H9 (cell line): ENCODE measurements at regions not wholly inside any gene's neighbourhood (a gene's known extent, or its start where the extent isn't known, plus 50 kb on each side); places are given as distances from the start of the nearest gene placed in this dataset.

ENCODE experiments used
- DNase-seq: peaks from one replicate; pipeline ENCODE4 v3.0.0-alpha.2; 2017
- H2AFZ ChIP-seq: one replicate; pipeline ENCODE4 v1.6.1; 2013; ENCODE audit warnings: mild to moderate bottlenecking, low read length, control low read depth, moderate library complexity
- H2AK5ac ChIP-seq: 2 replicates; pipeline ENCODE4 v1.6.1; 2013; ENCODE audit warnings: low read length, control low read depth, mixed read lengths; ENCODE audit not compliant: insufficient read length
- H2BK120ac ChIP-seq: one replicate; pipeline ENCODE4 v1.6.1; 2013; ENCODE audit warnings: low read depth, mild to moderate bottlenecking, low read length, control low read depth, inconsistent platforms; ENCODE audit not compliant: poor library complexity, severe bottlenecking
- H2BK12ac ChIP-seq: 2 replicates; pipeline ENCODE4 v1.6.1; 2013; ENCODE audit warnings: low read length, control low read depth, mixed read lengths, low read depth; ENCODE audit not compliant: insufficient read length
- H2BK15ac ChIP-seq: 2 replicates; pipeline ENCODE4 v1.6.1; 2013; ENCODE audit warnings: low read depth, low read length, control low read depth
- H2BK20ac ChIP-seq: one replicate; pipeline ENCODE4 v1.6.1; 2013; ENCODE audit warnings: low read depth, mild to moderate bottlenecking, low read length, control low read depth, inconsistent platforms; ENCODE audit not compliant: poor library complexity, severe bottlenecking
- H2BK5ac ChIP-seq: 2 replicates; pipeline ENCODE4 v1.6.1; 2013; ENCODE audit warnings: low read length, control low read depth, mixed read lengths; ENCODE audit not compliant: insufficient read length
- H3K14ac ChIP-seq: 2 replicates; pipeline ENCODE4 v1.6.1; 2013; ENCODE audit warnings: low read length, control low read depth; ENCODE audit not compliant: insufficient read depth
- H3K18ac ChIP-seq: 2 replicates; pipeline ENCODE4 v1.6.1; 2013; ENCODE audit warnings: low read depth, mild to moderate bottlenecking, mixed read lengths, low read length, control low read depth; ENCODE audit not compliant: insufficient read length
- H3K23ac ChIP-seq: 2 replicates; pipeline ENCODE4 v1.6.1; 2013; ENCODE audit warnings: low read length, control low read depth, mixed read lengths, low read depth; ENCODE audit not compliant: insufficient read length
- H3K23me2 ChIP-seq: 2 replicates; pipeline ENCODE4 v1.6.1; 2013; ENCODE audit warnings: low read depth, mild to moderate bottlenecking, mixed read lengths, low read length, control low read depth; ENCODE audit not compliant: insufficient read length, poor library complexity, severe bottlenecking
- H3K27ac ChIP-seq: 2 replicates; pipeline ENCODE4 v1.5.1; 2013; ENCODE audit warnings: low read length, control low read depth, mixed read lengths, low read depth; ENCODE audit not compliant: insufficient read length
- H3K27me3 ChIP-seq: 2 replicates; pipeline ENCODE4 v1.6.1; 2013; ENCODE audit warnings: low read length, control low read depth, inconsistent platforms; ENCODE audit not compliant: insufficient read depth
- H3K4ac ChIP-seq: 2 replicates; pipeline ENCODE4 v1.6.1; 2013; ENCODE audit warnings: low read depth, mild to moderate bottlenecking, control low read depth, inconsistent platforms, low read length, moderate library complexity
- H3K4me1 ChIP-seq: 2 replicates; pipeline ENCODE4 v1.6.1; 2013; ENCODE audit warnings: low read length, control low read depth, inconsistent platforms; ENCODE audit not compliant: insufficient read depth
- H3K4me2 ChIP-seq: 2 replicates; pipeline ENCODE4 v1.6.1; 2013; ENCODE audit warnings: low read length, control low read depth, mixed read lengths; ENCODE audit not compliant: insufficient read length, insufficient read depth
- H3K56ac ChIP-seq: 2 replicates; pipeline ENCODE4 v1.6.1; 2013; ENCODE audit warnings: low read depth, mild to moderate bottlenecking, mixed read lengths, low read length, control low read depth; ENCODE audit not compliant: insufficient read length
- H3K79me1 ChIP-seq: 2 replicates; pipeline ENCODE4 v1.6.1; 2013; ENCODE audit warnings: low read depth, mild to moderate bottlenecking, moderate library complexity, low read length, control low read depth, inconsistent platforms; ENCODE audit not compliant: insufficient read depth, poor library complexity, severe bottlenecking
- H3K79me2 ChIP-seq: 2 replicates; pipeline ENCODE4 v1.6.1; 2013; ENCODE audit warnings: low read length, control low read depth, inconsistent platforms; ENCODE audit not compliant: insufficient read depth
- H3K9ac ChIP-seq: 2 replicates; pipeline ENCODE4 v1.6.1; 2013; ENCODE audit warnings: low read length, control low read depth, mixed read lengths; ENCODE audit not compliant: insufficient read length; ENCODE audit errors: extremely low read depth
- H3K9me3 ChIP-seq: one replicate; pipeline ENCODE4 v1.6.1; 2013; ENCODE audit warnings: low read depth, low read length, inconsistent platforms; ENCODE audit not compliant: control insufficient read depth
- H3T11ph ChIP-seq: one replicate; pipeline ENCODE4 v1.6.1; 2013; ENCODE audit warnings: mild to moderate bottlenecking, low read length, control low read depth, inconsistent platforms
- H4K20me1 ChIP-seq: one replicate; pipeline ENCODE4 v1.6.1; 2013; ENCODE audit not compliant: control insufficient read depth, insufficient read length, insufficient read depth
- H4K5ac ChIP-seq: 2 replicates; pipeline ENCODE4 v1.6.1; 2013; ENCODE audit warnings: low read depth, mild to moderate bottlenecking, mixed read lengths, low read length, control low read depth; ENCODE audit not compliant: insufficient read length
- H4K8ac ChIP-seq: replicated peaks from 2 replicates; pipeline ENCODE4 v1.6.1; 2013; ENCODE audit warnings: low read length, control low read depth, mixed read lengths, low read depth; ENCODE audit not compliant: insufficient read length
- H4K91ac ChIP-seq: 2 replicates; pipeline ENCODE4 v1.6.1; 2013; ENCODE audit warnings: low read depth, mild to moderate bottlenecking, moderate library complexity, mixed read lengths, low read length, control low read depth; ENCODE audit not compliant: insufficient read length
- H3K27ac Mint-ChIP-seq, 3 experiments: 2 replicates in 2 of 3; 3 replicates in 1 of 3; pipeline ENCODE4 v1.8.0; 2020 to 2021; ENCODE audit warnings: mixed read lengths in 3 of 3, mild to moderate bottlenecking in 1 of 3, moderate library complexity in 1 of 3
- H3K27me3 Mint-ChIP-seq: 2 replicates; pipeline ENCODE4 v1.8.0; 2021; ENCODE audit warnings: low read depth, mild to moderate bottlenecking, moderate library complexity, mixed read lengths
- H3K36me3 Mint-ChIP-seq, 3 experiments: 2 replicates in 2 of 3; 3 replicates in 1 of 3; pipeline ENCODE4 v1.8.0; 2020 to 2021; ENCODE audit warnings: low read depth in 3 of 3, mixed read lengths in 3 of 3; ENCODE audit not compliant: insufficient read depth in 1 of 3
- H3K4me1 Mint-ChIP-seq, 2 experiments: 2 replicates each; pipeline ENCODE4 v1.8.0; 2020; ENCODE audit warnings: mixed read lengths in 2 of 2
- H3K4me3 Mint-ChIP-seq, 2 experiments: 2 replicates in 1 of 2; 3 replicates in 1 of 2; pipeline ENCODE4 v1.8.0; 2020 to 2021; ENCODE audit warnings: mild to moderate bottlenecking in 2 of 2, mixed read lengths in 2 of 2, moderate library complexity in 1 of 2
- H3K9me3 Mint-ChIP-seq, 2 experiments: 2 replicates in 1 of 2; 3 replicates in 1 of 2; pipeline ENCODE4 v1.8.0; 2020; ENCODE audit warnings: mild to moderate bottlenecking in 2 of 2, mixed read lengths in 2 of 2, moderate library complexity in 1 of 2
- WGBS: extraction: QIAGEN DNeasy Blood & Tissue Kit; methylation state at CpG from one replicate; pipeline ENCODE4 v1.1.7; 2013; ENCODE audit warnings: missing lambda C conversion rate, low lambda C conversion rate, mixed read lengths; ENCODE audit not compliant: insufficient read length; ENCODE audit errors: extremely low coverage; 5-methylcytosine and 5-hydroxymethylcytosine counted together
- TF ChIP-seq, protein P1 (sequence below): fragments of 200-600 bp; sonication (generic); conservative IDR thresholded peaks from 3 replicates; pipeline ENCODE4 v1.8.0; 2021; ENCODE audit warnings: antibody characterized with exemption, mild to moderate bottlenecking

DNA sequence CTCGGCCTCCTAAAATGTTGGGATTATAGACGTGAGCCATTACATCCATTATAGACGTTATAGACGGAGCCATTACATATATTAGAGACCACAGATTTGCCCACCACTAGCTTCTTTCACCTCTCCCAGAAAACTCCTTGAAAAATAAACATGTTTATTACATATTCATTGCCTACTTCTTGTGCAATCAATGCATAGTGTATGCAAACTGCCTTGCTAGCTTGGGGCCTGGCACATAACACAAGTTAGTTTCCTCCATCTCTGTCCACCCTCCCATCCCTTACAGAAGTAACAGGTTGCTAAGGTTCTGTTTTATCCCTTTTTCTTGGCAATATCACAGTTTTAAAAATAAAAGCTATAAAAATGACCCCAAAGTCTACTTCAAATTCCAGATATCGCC lies 66.4 kb upstream of the KRR1 start:
- H4K91ac ChIP-seq: no peak overlapping the region
- no peak overlapping the region for H3K23ac ChIP-seq
- H3K27ac Mint-ChIP-seq: no peak overlapping the region
- H2AFZ ChIP-seq: no peak overlapping the region
- H2AK5ac ChIP-seq: no peak overlapping the region
- H3K79me2 ChIP-seq: no peaks in the 10 kb centered on the region
- no peak overlapping the region for H3K4me3 Mint-ChIP-seq
- no peak overlapping the region for H4K5ac ChIP-seq
- peaks cover 11% of the 10 kb centered on the region in 2 experiments for H3K4me1 Mint-ChIP-seq
- no peak overlapping the region for H2BK5ac ChIP-seq
- no peak overlapping the region for H4K8ac ChIP-seq
- no peak for DNase-seq
- H2BK15ac ChIP-seq: no peak overlapping the region
- no peaks in the 10 kb centered on the region for H4K20me1 ChIP-seq
- H3K18ac ChIP-seq: no peak overlapping the region
- H3K9ac ChIP-seq: no peak overlapping the region
- no peaks in the 10 kb centered on the region for H3K23me2 ChIP-seq
- no peaks in the 10 kb centered on the region for H3K9me3 ChIP-seq
- no peak overlapping the region for H3K27ac ChIP-seq
- no peak overlapping the region for H2BK12ac ChIP-seq
- no peaks in the 10 kb centered on the region for H3K79me1 ChIP-seq
- no peaks in the 10 kb centered on the region for H3K9me3 Mint-ChIP-seq
- no peaks in the 10 kb centered on the region for H3K36me3 Mint-ChIP-seq
- no peak overlapping the region for H3K4me2 ChIP-seq
- TF ChIP-seq, protein P1, sequence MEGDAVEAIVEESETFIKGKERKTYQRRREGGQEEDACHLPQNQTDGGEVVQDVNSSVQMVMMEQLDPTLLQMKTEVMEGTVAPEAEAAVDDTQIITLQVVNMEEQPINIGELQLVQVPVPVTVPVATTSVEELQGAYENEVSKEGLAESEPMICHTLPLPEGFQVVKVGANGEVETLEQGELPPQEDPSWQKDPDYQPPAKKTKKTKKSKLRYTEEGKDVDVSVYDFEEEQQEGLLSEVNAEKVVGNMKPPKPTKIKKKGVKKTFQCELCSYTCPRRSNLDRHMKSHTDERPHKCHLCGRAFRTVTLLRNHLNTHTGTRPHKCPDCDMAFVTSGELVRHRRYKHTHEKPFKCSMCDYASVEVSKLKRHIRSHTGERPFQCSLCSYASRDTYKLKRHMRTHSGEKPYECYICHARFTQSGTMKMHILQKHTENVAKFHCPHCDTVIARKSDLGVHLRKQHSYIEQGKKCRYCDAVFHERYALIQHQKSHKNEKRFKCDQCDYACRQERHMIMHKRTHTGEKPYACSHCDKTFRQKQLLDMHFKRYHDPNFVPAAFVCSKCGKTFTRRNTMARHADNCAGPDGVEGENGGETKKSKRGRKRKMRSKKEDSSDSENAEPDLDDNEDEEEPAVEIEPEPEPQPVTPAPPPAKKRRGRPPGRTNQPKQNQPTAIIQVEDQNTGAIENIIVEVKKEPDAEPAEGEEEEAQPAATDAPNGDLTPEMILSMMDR: no peak
- H3K4me1 ChIP-seq: no peaks in the 10 kb centered on the region
- no peak overlapping the region for H3K4ac ChIP-seq
- H3K56ac ChIP-seq: no peak overlapping the region
- no peak overlapping the region for H3K14ac ChIP-seq
- no peaks in the 10 kb centered on the region for H3K27me3 ChIP-seq
- WGBS: no CpG with 5 or more reads among the region's 5 CpGs
- H2BK120ac ChIP-seq: no peak overlapping the region
- H3T11ph ChIP-seq: no peak overlapping the region
- no peaks in the 10 kb centered on the region for H3K27me3 Mint-ChIP-seq
- H2BK20ac ChIP-seq: no peak overlapping the region
